ENCODE measurements at regions not wholly inside any gene's neighbourhood (a gene's known extent, or its start where the extent isn't known, plus 50 kb on each side); places are given as distances from the start of the nearest gene placed in this dataset.
"Not testable (repeated sequence)": the region's sequence is repeated elsewhere in the genome, so short reads cannot be mapped to it uniquely, and the experiment has no call there.

DNA sequence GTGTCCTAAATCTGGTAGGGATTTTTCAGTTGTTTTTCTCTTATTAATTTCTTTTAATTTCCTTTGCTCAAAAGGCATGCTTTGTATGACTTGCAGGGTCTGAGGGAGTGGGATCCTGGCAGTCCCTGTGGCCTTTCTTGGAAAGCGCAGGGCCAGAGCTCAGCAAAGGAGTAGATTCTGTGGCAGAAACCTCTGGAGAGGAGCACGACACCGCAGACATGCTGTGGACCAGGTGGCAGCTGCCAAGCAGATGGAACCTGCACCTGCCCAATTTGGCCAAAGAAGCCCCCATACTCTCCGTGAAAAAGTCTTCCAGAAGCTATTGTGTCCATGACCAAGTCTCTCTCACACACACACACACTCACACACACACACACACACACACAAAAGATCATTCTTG is 78.9 kb upstream of the FGF3 start:
- Histone ChIP-seq H3K4me3 (ENCODE audit: low read depth, low read length) (no peak overlapping the region), H3K27me3 (ENCODE audit: control insufficient read depth, insufficient read depth, low read length) (peaks cover 15% of the 10 kb centered on the region), H3K9me3 (ENCODE audit: control insufficient read depth, insufficient read depth, low read length) (peaks cover 2% of the 10 kb centered on the region; the same call in 1 of the 2 replicates), H3K27ac (ENCODE audit: low read depth, low read length) (no peak overlapping the region)
- TF ChIP-seq, protein P1, sequence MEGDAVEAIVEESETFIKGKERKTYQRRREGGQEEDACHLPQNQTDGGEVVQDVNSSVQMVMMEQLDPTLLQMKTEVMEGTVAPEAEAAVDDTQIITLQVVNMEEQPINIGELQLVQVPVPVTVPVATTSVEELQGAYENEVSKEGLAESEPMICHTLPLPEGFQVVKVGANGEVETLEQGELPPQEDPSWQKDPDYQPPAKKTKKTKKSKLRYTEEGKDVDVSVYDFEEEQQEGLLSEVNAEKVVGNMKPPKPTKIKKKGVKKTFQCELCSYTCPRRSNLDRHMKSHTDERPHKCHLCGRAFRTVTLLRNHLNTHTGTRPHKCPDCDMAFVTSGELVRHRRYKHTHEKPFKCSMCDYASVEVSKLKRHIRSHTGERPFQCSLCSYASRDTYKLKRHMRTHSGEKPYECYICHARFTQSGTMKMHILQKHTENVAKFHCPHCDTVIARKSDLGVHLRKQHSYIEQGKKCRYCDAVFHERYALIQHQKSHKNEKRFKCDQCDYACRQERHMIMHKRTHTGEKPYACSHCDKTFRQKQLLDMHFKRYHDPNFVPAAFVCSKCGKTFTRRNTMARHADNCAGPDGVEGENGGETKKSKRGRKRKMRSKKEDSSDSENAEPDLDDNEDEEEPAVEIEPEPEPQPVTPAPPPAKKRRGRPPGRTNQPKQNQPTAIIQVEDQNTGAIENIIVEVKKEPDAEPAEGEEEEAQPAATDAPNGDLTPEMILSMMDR (IDR thresholded peaks at IDR 0.05; ENCODE audit: low read depth, low read length): no peak
- ChIA-PET POLR2A (no interaction called here), CTCF (interaction anchor here (0.6 to 2.9 kb wide), 2 partner anchors 9 to 11 kb away, joined by 4 to 15 read pairs; no protein-coding TSS in a partner anchor)
- DNase-seq (ENCODE audit: low read depth, low spot score): no peak

DNA sequence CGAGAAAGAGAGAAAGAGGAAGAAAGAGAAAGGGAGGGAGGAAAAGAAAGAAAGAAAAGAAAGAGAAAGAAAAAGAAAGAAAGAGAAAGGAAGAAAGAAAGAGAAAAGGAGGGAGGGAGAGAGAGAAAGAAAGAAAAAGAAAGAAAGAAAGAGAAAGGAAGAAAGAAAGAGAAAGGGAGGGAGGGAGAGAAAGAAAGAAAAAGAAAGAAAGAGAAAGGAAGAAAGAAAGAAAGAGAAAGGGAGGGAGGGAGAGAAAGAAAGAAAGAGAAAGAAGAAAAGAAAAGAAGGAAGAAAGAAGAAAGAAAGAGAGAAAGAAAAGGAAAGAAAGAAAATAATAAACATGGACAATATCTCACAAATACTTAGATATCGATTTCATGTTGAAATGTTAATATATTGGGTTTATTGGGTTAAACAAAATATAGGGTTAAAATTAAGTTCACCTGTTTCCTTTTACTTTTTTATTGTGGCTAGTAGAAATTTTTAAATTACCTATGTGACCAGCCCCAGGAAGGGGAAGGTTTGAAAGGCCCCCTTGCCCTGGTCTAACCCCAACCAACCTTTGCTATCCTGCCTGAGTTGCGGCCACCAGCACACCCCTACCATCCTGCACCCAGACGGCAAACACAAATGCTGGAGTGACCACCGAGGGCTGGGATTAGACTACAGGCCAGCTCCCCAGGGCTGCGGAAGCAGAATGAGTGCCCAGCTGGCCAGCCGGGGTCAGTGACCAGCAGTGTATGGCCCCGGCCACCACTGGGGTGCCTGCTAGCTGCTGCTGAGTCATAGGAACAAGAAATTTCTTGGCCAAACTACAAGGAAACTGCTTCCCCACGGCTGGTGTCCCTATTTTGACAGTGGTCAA is 81.0 kb upstream of the FGF3 start:
- Histone ChIP-seq H3K4me3 (ENCODE audit: low read depth, low read length) (no peak overlapping the region), H3K27ac (ENCODE audit: low read depth, low read length) (no peak overlapping the region), H3K9me3 (ENCODE audit: control insufficient read depth, insufficient read depth, low read length) (peaks cover 2% of the 10 kb centered on the region; the same call in 1 of the 2 replicates), H3K27me3 (ENCODE audit: control insufficient read depth, insufficient read depth, low read length) (peaks cover 14% of the 10 kb centered on the region)
- ChIA-PET CTCF (interaction anchor here (2.0 to 2.1 kb wide), 2 partner anchors 10 to 13 kb away, joined by 9 to 15 read pairs; no protein-coding TSS in a partner anchor), POLR2A (no interaction called here)
- DNase-seq (ENCODE audit: low read depth, low spot score): no peak
- TF ChIP-seq, protein P1 (IDR thresholded peaks at IDR 0.05; ENCODE audit: low read depth, low read length): no peak

DNA sequence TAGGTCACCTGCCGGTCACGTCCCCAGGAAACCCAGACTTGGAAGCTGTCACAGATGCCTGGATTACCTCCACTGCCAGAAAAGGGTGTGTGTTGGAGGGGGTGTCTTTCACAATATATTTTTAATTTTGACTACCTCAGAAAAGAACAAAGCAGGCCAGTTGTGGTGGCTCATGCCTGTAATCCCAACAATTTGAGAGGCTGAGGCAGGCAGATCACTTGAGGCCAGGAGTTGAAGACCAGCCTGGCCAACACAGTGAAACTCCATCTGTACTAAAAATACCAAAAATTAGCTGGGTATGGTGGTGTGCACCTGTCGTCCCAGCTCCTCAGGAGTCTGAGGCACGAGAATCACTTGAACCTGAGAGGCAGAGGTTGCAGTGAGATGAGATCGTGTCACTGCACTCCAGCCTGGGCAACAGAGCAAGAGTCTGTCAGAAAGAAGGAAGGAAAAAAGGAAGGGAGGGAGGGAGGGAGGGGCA is 81.6 kb upstream of the FGF3 start:
- not testable (repeated sequence) for DNase-seq (ENCODE audit: low read depth, low spot score); H3K9me3 ChIP-seq (ENCODE audit: control insufficient read depth, insufficient read depth, low read length); H3K4me3 ChIP-seq (ENCODE audit: low read depth, low read length); H3K27ac ChIP-seq (ENCODE audit: low read depth, low read length)
- POLR2A ChIA-PET: interaction anchor here (0.7 kb wide), 1 partner anchor 770 kb away, joined by 5 read pairs; no protein-coding TSS in a partner anchor
- peaks cover 14% of the 10 kb centered on the region for H3K27me3 ChIP-seq (ENCODE audit: control insufficient read depth, insufficient read depth, low read length)
- CTCF ChIA-PET: interaction anchor here (0.9 to 2.1 kb wide), 6 partner anchors 9 to 197 kb away, joined by 3 to 15 read pairs (median 4); no protein-coding TSS in a partner anchor

DNA sequence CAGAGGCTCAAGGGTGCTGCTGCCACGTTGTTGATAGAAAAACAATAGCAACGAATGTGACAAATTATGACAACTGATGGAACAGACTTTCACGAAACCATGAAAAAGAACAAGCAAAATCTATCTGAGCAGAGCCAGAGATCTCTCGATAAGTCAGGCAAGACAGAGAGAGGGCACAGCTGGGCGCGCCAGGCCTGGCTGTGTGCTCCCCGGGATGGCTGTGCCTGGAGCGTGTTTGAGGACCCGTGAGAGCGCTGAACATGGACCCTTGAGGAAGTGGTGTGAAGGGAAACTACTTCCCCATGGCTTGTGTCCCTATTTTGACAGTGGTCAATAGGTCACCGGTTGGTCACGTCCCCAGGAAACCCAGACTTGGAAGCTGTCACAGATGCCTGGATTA is 83.1 kb upstream of the FGF3 start:
- H3K4me3 ChIP-seq (ENCODE audit: low read depth, low read length): no peak overlapping the region
- peaks cover 11% of the 10 kb centered on the region for H3K27me3 ChIP-seq (ENCODE audit: control insufficient read depth, insufficient read depth, low read length)
- POLR2A ChIA-PET: interaction anchor here (0.7 kb wide), 1 partner anchor 124 kb away, joined by 3 read pairs; no protein-coding TSS in a partner anchor
- no peak for DNase-seq (ENCODE audit: low read depth, low spot score)
- no peak overlapping the region for H3K27ac ChIP-seq (ENCODE audit: low read depth, low read length)
- TF ChIP-seq, protein P1 (IDR thresholded peaks at IDR 0.05; ENCODE audit: low read depth, low read length): no peak
- peaks cover 2% of the 10 kb centered on the region; the same call in 1 of the 2 replicates for H3K9me3 ChIP-seq (ENCODE audit: control insufficient read depth, insufficient read depth, low read length)
- CTCF ChIA-PET: interaction anchor here (0.6 to 2.1 kb wide), 4 partner anchors 8 to 182 kb away, joined by 3 to 15 read pairs (median 8); no protein-coding TSS in a partner anchor

DNA sequence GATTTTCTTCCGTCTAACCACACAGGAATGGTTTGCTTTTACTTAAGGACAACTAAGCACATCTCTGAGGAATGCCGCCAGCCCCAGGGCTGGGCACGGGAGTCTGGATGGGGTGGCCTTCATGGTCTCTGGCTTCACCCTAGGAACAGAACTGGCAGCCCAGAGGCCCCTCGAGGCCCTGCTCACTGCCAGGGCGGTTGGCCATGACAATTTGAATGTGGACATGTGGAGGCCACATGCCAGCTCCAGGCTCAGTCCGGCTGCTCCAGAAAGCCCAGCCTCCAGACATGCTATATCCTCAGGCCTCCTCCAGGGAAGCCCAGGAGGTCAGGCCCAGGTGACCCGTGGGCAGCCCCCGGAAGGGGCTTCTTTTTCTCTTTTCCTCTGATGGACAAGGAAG is 84.0 kb upstream of the FGF3 start:
- no peak for DNase-seq (ENCODE audit: low read depth, low spot score)
- ChIA-PET POLR2A (no interaction called here), CTCF (interaction anchor here (1.7 kb wide), 1 partner anchor 293 kb away, joined by 4 read pairs; no protein-coding TSS in a partner anchor)
- H3K27me3 ChIP-seq (ENCODE audit: control insufficient read depth, insufficient read depth, low read length): peaks cover 12% of the 10 kb centered on the region
- TF ChIP-seq, protein P1 (IDR thresholded peaks at IDR 0.05; ENCODE audit: low read depth, low read length): no peak
- no peak overlapping the region for H3K27ac ChIP-seq (ENCODE audit: low read depth, low read length)
- no peak overlapping the region for H3K4me3 ChIP-seq (ENCODE audit: low read depth, low read length)
- no peaks in the 10 kb centered on the region; the same call in 1 of the 2 replicates for H3K9me3 ChIP-seq (ENCODE audit: control insufficient read depth, insufficient read depth, low read length)

Data from AG04450 (cell line).